Islet precursor cell (in vitro differentiated cells): ENCODE measurements at regions not wholly inside any gene's neighbourhood (a gene's known extent, or its start where the extent isn't known, plus 50 kb on each side); places are given as distances from the start of the nearest gene placed in this dataset.

Source experiments
- DNase-seq: peaks from one replicate; pipeline ENCODE4 v3.0.0-alpha.2; 2018

- no peak for DNase-seq
Observed at GRCh38 chr5:110159202-110159601, 469.5 kb downstream of the MAN2A1 start.

- no peak for DNase-seq
Observed at GRCh38 chr5:110161162-110161561, 471.4 kb downstream of the MAN2A1 start.

GRCh38 chr5:110165366-110165765, 475.6 kb downstream of the MAN2A1 start:
- no peak for DNase-seq

GRCh38 chr5:110167384-110167783, 477.7 kb downstream of the MAN2A1 start:
- no peak for DNase-seq

DNA sequence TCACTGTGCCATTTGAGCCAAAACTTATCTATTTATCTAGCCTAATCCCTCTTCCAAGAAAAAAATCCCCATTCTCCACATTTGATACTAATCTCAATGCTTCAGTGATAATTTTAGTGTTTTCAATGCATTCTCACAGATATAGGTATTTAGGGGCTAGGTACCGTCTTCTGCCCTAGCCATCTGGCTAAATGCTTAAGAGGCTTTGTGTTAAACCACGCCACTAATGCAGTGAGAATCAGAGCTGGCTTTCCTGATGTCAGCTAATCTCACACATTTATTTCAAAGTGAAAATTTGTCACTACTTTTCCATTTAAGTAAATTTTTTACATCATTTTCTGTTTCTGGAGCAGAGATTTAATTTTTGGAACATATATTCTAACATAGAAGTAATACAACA, 479.7 kb downstream of the MAN2A1 start:
- no peak for DNase-seq

- DNase-seq = no peak
Observed at GRCh38 chr5:110177729-110178128, 488.0 kb downstream of the MAN2A1 start.

DNA sequence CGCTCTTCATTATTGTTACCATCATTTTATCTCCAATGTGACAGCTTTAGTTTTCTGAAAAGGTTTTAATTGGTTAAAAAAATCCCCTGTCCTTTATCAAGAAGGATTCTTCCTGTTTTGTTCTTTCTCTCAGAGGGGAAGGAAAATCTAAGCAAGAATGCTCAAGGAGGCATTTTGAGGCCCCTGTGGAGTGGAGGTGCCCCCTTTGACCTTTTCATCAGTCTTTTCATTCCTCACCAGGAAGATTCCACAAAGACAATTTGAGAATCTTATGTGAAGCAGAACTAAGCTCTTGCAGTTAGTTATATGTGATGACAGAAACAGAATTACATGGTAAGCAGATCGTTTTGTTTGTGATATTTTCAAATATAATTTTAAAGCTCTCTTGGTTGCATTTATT, 489.6 kb downstream of the MAN2A1 start:
- no peak for DNase-seq

- DNase-seq = no peak
Observed at GRCh38 chr5:110194191-110194590, 504.5 kb downstream of the MAN2A1 start.

DNA sequence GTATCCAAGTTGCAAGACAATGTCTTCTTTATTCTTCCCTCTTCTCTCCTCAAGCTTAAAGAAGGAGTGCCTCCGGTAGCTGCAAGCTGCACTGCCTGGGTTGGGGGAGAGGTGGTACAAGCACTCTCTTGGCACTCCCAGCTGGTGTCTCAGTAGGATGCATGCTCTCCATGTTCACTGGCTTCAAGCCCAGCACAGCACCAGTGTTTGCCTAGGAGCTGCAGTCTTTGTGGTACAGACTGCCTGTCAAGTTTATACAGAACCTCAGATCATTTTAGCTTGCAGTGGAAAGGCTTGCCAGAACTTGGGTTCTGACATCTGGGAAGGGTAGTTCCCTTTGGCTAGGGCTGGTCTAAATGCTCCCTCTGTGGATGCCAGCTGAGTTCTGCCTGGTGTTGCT, 505.6 kb downstream of the MAN2A1 start:
- DNase-seq = no peak

GRCh38 chr5:110201791-110202190, 512.1 kb downstream of the MAN2A1 start:
- DNase-seq = no peak

DNA sequence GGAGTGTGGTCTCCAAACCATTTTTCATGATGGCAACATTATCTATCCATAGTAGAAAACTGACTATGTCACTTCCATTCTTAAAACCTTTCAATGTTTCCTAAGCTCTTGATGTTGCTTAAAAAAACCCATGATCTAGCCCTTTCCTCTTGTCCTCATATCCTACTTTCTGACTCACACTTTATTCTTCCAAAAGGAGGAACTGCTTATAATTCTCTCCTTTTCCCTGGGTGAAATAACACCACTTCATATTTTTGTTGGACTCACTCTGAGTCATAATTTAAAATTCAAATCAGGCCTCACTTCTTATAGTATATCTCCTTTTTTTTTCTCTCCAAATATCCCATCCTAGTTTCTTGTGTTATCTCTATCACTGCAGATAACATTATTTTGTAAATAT, 513.9 kb downstream of the MAN2A1 start:
- no peak for DNase-seq

- DNase-seq = no peak
Observed at GRCh38 chr5:110209401-110209800, 517.1 kb downstream of the TMEM232 start.

- no peak for DNase-seq
Observed at GRCh38 chr5:110218981-110219380, 507.5 kb downstream of the TMEM232 start.

DNA sequence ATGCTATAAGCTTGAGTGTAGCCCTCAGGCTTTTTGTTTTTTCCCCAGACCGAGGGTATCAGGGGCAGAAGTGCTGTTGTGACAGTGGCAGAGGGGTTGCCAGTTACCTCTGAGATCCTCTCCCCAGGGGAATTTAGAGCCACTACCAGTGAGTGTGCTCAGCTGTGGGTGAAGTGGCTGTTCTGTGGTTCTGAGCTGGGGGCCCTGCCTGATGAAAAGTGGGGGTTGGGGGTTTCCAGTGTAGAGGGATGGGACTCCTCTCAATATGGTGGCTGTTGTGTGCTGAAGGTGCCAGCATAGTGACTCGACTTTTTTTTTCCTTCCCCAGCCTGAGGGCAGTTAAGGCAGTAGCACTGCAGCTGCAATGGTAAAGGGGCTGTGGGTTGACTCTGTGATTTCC, 506.7 kb downstream of the TMEM232 start:
- no peak for DNase-seq

- no peak for DNase-seq
Observed at GRCh38 chr5:110221036-110221435, 505.4 kb downstream of the TMEM232 start.

DNA sequence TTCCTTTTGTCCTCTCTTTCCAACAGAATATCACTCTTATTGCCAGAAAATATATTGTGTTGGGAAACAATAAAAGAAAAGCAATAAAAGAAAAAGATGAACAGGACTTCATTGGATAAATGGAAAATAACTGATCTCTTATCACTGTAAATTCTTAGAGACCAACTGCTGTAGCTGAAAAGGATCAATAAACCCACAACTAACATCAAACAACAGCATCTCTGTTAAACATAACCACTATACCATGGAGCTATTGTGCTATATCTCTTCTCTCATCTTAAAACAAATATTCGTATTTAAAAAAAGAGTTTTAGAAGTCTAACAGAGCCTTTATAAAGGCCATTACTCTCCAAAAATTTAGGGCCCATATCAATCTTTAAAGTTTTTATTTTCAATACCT, 502.4 kb downstream of the TMEM232 start:
- DNase-seq = no peak

DNA sequence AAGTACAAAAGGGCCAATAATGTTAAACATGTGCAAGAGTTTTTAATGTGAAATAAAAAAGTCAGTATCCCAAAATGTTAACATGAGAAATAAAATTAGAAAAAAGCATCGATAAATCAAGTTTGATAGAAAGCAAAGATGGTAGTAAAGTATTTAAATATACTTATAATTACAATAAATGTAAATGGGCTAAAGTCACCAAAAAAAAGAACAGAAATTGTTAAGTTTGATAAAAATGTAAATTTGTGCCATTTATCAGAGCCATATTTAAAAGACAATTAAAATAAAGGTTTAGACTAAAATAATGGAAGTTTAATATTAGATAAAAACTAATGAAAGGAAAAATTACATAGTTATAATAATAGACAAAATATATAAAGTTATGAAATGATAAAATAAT, 500.5 kb downstream of the TMEM232 start:
- no peak for DNase-seq

- no peak for DNase-seq
Observed at GRCh38 chr5:110239786-110240185, 486.7 kb downstream of the TMEM232 start.

DNA sequence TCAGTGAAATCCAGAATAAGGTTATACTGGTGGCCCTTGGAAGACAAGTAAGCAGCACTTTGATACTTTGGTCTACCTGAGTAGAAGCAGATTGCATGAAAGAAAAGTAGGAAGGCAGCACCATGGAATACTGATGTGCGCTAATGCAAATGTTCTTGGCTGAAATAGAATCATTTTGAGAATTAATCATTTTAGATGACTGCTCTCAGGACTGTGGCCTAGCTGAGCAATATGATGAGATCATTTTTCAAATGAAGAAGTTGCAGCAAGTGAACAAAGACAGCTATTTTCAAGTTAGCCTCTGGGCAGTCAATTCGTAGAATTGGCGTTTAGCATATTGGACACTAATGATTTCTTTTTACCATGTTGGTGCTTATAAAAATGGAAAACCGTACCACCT, 483.5 kb downstream of the TMEM232 start:
- DNase-seq = no peak

GRCh38 chr5:110248921-110249320, 477.6 kb downstream of the TMEM232 start:
- no peak for DNase-seq

DNA sequence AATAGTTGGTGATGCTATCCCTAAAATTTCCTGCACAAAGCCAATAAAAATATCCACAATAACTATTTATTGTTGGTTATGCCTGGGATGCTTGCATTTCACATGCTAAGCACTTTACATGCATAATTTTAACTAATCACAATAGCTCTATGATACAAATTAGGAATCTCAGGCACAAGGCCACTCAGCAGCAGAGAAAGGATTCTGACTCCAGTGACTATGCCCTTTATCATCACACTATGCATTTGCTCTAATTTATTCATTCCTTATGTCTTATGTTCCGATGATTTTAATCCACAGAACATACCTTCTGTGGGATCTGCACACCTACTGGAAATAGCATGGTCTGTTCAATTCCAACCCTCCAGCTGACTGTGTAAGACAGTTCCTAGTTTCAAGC, 476.1 kb downstream of the TMEM232 start:
- DNase-seq = no peak

DNA sequence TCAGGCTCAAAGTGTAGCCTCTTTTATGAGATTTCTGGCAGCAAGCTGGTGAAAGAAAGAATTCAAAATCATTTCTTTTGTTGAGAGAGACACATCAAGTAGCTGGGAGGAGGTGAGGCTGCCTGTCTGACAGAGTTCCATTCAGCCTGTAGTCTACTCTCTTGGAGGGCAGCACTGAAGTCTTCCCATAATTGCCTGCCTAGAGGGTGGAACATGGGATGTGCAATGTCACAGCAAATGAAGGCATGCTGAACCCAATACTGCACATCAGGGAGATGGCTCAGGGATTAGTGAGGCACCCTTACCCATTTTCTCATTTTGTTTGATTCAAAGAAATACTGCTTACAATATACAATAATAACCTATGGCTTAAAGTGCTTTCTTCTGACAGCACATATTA, 475.7 kb downstream of the TMEM232 start:
- DNase-seq = no peak

GRCh38 chr5:110251366-110251765, 475.1 kb downstream of the TMEM232 start:
- no peak for DNase-seq

DNA sequence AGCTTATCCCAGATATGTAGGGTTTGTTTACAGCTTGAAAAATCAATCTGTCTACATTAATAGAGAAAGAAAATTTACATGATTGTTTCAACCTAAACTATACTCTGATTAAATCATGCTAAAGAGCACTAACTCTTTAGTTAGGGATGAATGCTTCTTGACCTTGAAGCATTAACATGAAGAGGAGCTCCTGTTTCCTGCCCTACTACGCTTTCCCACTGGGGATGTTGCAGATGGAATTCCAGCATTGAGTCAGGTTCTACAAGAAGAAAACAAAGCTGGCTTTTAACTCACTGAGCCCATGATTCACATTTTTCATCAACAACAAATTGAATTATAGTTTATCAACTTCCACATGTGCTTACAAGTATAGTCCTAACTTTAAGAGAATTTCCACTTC, 471.3 kb downstream of the TMEM232 start:
- DNase-seq = no peak

DNA sequence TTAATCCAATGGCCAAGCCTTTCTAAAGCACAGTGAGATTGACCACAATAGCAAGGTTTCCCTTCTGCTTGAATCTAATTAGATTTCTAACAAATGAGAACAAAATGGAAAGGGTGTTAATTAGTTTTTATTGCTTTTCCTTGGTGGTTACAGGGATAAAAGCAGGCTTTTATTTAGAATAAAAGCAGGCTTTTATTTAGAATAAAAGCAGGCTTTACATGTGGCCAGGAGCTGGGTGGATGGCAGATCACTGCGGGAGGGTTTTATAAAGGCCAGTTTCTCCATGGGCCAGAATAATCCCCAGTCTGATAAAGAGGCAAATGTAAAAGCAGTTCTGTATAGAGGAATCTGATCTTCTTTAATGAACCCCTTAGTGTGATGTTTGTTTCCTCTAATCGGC, 470.2 kb downstream of the TMEM232 start:
- DNase-seq = no peak

DNA sequence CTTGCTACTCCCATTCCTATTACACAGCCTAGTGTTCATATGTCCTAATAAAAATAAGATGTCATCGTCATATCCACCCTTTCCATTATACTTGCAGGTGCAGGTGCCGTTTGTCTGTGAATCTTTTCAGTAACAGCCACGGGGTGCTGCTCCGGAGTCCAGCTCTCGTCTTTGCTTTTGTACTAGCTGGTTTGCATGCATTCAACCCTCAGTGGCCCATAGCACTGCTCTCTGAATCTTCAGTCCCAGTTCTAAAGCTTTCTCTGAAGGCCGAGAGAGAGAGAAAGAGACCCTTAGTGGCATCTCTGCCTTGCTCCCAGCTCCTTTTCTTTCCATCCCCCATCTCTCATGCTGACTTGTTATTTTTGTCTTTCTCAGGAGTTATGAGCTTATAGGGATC, 468.5 kb downstream of the TMEM232 start:
- DNase-seq = no peak
